GM18519 (cell line): ENCODE measurements at regions not wholly inside any gene's neighbourhood (a gene's known extent, or its start where the extent isn't known, plus 50 kb on each side); places are given as distances from the start of the nearest gene placed in this dataset.

Source experiments
- ATAC-seq: cut with Tn5 transposase; IDR thresholded peaks from one replicate; pipeline ENCODE4 v1.9.1; 2021; ENCODE audit warnings: mild to moderate bottlenecking, moderate library complexity; ENCODE audit not compliant: unreplicated experiment, low FRiP score

GRCh38 chr16:86176462-86176861 lies 277.5 kb downstream of the IRF8 start:
- no peak for ATAC-seq

DNA sequence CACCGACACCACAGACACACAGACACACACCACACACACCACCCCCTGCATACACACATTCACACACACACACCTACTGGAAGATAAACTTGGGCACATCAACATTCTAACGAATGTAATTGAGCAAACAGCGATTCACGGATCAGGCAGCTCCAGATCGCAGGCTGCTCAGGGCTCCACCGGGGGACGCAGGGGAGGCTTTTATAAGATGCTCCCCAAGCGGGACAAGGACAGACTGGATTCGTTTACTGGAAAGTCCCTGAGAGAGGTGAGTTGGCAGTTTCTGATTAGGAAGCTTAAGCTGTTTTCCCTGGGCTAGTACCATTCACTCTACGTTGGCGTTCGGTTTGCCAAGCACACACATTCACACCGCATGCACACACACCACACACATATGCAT lies 281.3 kb downstream of the IRF8 start:
- ATAC-seq = no peak

DNA sequence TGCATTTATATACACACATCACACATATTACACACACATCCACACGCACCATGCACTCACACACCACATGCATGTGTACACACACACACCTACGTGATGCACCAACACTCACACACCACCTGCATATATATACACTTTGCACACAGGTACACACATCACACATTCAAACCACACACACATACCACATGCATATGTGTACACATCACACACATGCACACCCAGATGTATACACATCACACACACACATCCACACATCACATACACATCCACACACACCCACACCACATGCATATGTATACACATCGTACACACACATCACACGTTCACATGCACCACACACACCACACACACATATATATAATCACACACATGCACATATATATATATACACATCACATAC lies 281.8 kb downstream of the IRF8 start:
- no peak for ATAC-seq

- ATAC-seq = no peak
Observed at GRCh38 chr16:86181526-86181925, 282.6 kb downstream of the IRF8 start.

DNA sequence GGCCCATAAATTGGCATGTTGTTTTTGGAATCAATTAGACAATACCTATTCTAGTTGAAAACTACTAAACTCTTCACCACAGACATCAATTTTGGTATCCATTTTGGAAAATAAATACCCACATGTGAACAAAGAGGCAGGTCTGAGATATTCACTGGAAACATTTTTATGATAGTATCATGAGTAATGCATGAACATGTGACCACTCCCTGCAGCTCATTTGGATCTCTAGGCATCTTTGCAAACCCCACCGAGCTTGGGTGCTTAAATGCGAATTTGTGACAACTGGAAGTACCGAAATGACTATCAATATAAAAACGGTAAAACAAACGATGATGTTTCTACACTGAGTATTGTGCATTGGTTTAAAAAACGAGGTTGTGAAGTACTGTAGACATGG lies 285.2 kb downstream of the IRF8 start:
- ATAC-seq = no peak

DNA sequence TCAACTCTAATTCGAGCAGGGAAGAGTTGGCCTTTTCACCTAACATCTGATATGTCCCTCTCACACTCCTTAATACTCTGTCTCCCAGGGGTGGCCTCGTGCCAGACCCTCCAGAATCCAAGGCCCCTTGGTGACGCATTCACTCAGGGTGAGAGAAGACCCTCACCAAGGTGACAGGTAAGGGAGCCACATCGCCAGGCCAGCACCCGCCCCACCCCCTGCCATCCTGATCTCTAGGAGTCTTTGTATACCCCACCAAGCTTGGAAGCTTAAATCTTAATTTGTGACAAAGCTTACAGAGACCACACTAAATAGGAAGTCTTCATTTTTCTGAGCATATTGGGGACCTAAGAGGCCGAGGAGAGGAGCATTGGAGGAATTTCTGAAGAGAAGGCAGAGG lies 286.1 kb downstream of the IRF8 start:
- ATAC-seq = no peak

DNA sequence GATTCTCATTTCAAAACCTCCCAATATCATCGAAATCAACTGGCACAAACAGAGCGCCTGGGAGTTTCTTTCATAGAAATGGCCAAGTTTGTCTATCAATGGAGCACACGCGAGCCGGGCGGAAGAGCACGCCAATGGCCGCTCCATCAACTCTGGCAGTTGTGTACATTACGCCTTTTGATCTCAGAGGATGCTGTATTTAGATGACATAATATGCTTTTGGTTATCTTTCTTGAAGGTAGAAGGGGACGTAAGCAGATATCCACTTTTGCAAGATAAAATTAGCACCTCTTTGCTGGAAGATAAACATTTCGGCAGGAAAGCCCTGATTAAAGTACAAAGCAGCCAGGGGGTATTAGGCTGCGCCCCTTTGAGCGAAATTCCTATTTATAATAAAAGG lies 287.4 kb downstream of the IRF8 start:
- no peak for ATAC-seq

GRCh38 chr16:86189934-86190333 lies 291.0 kb downstream of the IRF8 start:
- no peak for ATAC-seq

GRCh38 chr16:86191663-86192062 lies 292.7 kb downstream of the IRF8 start:
- ATAC-seq = no peak

DNA sequence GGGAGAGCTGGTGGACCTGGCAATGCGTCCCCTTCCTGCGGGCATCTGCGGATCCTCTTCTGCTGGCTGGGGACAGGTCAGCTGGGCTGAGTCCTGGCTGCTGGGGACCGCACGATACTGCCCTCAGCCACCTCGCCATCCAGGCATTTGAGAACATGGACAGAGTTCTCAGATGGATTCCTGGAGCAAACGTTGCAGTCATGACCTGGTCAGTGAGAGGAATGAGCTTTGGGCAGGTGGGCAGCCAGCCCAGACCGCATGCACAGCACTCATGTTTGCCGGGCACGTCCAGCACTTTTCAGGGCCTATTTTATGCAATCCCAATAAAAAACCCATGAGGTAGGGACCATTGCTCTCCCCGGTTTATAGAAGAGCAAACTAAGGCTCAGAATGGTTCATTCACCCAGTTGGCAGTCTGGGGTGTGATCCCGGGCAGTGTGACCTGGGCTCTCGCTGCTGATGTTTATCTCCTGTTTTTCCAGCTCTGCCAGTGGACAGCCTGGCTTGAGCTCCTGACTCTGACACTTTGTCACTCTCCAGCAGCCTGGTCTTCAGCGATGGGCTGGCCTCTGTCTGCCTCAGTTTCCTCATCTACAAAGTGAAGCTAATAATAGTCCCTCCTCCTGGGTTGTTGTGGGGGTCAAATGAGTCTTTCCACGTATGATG lies 294.7 kb downstream of the IRF8 start:
- ATAC-seq = no peak

DNA sequence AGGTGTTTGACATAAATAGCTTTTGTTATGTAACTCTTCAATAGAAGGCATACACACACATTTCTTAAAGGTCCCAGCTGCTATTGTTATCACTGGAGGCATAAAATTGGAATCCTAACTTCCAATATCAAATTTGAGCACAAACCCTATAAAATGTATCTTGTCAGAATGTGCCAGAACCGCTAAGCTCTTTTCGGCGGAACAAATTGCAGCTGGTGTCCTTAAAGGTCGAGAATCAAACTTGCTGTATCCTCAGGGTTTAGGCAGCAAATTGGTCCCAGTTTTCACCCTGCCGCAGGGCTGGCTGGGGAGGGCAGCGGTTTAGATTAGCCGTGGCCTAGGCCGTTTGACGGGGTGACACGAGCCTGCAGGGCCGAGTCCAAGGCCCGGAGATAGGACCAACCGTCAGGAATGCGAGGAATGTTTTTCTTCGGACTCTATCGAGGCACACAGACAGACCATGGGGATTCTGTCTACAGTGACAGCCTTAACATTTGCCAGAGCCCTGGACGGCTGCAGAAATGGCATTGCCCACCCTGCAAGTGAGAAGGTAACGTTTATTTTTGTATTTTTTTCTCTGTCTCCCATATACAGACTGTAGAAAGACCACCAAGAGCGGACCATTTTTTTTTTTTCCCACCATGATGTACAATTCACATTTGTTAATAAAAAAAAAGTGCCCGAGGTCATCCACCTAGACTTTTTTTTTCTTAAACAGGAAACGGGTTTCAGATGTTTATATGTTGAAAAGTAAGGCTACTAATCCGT lies 297.1 kb downstream of the IRF8 start:
- ATAC-seq = no peak

GRCh38 chr16:86196687-86197391 lies 297.9 kb downstream of the IRF8 start:
- ATAC-seq = no peak

- no peak for ATAC-seq
Observed at GRCh38 chr16:86198206-86199118, 299.5 kb downstream of the IRF8 start.

DNA sequence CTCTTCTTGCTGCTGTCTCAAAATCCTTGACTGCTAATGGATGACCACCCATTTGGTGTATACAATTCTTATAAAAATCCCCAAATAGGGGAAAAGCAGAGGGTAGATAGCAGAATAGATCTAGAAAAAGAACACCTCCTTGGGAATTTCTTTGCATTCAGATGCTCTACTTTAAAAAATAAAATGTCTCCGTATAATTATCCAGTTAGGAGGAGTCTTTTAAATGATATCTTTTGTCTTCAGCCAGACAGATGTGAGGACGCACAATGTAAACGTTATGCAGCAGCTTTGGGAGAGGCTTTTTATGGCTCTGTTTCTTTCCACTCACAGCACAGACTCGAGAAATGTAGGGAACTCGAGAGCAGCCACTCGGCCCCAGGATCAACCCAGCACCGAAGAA lies 300.2 kb downstream of the IRF8 start:
- ATAC-seq = no peak

GRCh38 chr16:86199871-86200695 lies 301.1 kb downstream of the IRF8 start:
- no peak for ATAC-seq

DNA sequence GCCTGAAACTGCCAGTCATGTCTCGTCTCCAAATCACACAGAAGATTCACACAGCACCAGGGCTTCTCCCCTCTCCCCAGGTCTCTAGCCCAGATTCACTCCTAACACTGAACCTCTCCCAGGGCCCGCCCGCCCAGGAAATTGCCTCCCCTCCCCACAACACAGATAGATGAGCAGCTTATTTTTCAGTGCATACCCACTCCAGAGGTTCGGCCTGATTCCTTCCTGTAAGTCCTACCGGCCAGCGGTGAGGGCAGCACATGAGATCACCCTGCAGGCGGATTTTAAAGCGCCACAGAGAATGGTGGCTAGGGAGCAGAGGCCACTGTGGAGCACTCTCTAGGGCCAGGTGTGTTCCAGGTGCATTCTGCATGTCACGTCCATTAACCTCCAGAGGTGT lies 301.8 kb downstream of the IRF8 start:
- no peak for ATAC-seq

DNA sequence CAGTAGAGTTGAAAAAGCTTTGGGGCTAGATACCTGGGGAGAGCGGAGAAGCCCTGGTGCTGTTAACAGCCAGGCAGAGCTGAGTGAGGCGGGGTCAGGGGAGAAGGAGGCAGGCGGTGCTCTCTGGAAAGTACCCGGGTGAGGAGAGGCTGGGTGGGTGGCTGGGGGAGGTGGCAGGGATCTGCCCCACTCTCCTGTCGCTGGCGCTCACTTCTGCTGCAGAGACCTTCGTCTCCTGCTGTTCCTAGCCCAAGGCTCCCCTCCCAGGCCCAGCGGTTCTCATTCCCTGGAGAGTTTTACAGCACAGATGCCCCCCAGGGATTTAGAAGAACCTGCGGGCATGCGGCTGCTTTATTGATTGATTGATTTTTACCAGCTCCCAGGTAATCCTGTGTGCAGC lies 302.8 kb downstream of the IRF8 start:
- no peak for ATAC-seq

DNA sequence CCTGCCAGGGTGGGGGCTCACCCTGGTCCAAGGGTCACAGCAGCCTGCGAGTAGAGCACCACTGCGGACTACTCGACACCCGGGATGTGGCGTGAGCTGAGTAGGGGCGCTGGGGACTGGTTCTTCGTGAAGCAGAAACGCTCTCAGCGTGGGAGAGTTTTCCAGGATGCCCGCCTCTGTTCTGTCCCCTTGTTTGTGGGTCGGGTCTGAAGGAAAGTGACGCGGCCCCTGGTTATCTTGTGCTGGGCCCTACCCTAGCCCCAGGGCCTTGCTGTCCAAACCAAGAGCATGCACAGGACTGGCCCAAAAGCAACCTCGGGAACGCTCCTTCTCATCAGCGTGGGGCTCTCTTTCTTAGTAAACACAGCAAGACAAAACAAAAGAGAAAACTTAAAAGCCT lies 303.3 kb downstream of the IRF8 start:
- ATAC-seq = no peak

GRCh38 chr16:86202760-86203426 lies 303.9 kb downstream of the IRF8 start:
- ATAC-seq = no peak
